ENCODE measurements at regions not wholly inside any gene's neighbourhood (a gene's known extent, or its start where the extent isn't known, plus 50 kb on each side); places are given as distances from the start of the nearest gene placed in this dataset.

DNA sequence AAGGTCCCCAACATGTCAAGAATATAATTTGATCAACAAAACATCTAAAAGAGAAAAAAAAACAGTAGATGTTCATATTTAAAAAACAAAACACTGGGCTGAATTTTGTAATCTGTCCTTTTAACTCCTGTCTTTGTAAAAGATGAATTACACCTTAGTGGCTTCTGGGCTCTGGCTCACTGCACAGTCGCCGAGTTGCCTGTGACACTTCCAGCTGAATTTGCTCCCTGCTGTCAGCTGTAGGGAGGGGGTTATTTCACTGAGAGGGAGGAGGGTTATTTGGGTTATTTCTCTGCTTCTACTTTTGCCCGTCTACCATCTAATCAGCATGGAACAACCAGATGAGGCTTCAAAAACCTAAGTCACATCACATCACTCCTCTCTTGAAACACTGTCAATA, 193.0 kb upstream of the ZC3H12A start:
- DNase-seq (ENCODE audit: low read depth), result no peak

DNA sequence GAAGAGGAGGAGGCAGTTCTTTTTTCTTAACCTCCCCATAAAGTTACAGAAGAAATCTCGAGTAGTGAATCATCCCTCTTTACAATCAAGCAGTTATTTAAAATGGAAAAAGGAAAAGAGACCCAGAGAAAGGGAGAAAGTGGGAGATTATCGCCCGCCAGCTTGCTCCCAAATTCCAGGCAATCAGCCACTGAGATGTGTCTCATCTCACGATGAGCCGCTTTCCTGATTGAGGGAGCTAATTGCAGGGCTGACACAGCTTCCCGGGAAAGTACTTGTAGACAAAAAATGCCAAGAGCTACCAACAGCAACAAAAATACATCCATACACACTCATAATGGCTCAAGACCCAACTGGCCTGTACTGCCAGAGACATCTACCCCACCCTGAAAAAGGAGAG, 191.6 kb upstream of the ZC3H12A start:
- no peak for DNase-seq (ENCODE audit: low read depth)

DNA sequence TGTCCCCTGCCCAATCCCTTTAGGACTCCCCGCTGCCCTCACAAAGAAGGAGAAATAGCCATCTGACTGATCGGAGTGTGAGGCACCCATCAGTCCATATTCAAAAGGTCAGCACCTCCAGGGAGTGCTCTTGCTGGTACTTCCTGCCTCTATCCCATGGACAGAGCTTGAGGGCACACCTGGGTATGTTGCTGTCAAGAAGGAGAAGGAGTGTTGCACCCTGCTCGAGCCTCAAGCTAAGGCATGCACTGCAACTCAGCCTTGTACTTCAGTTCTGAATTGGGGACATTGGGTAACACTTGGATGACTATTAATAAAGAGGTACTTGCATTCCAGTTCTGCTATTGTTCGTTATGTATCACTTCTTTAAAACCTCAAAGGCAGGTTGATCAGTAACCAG, 190.3 kb upstream of the ZC3H12A start:
- no peak for DNase-seq (ENCODE audit: low read depth)

DNA sequence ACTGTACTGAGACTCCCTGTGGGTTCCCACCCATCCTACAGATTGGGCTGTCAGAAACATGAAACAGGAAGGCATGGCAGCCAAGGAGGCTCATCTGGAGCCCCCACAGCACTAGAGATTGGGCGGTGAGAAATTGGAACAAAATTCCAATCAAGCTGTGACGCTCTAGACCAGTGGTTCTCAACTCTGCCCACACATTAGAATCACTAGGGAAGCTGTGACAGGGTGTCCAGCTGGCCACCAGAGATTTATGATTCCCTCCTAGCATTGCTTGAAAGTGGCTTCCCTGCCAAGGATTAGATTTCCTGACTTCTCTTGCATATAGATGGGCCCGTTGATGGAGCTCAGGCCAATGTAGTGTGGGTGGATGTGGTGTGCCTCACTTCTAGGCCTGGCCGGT, 187.5 kb upstream of the ZC3H12A start:
- DNase-seq (ENCODE audit: low read depth), result no peak

DNA sequence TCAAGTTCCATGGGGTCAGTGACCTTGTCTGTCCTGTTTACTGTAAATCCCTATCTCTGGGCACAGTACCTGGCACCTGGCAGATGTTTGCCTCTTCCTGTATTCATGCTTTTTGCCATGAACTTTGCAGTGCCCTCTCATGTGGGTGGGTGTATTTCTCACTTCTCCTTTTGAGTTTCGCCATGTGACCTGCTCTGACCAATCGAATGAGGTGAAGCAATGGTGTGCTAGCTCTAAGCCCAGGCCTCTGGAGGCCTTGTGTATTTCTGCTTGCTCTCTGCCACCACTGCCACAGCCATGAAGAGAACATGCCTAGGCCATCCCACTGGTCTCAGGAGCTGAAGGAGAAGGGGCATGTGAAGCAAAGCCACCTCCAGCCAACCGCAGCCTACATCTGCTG, 185.5 kb upstream of the ZC3H12A start:
- DNase-seq (ENCODE audit: low read depth), result no peak

DNA sequence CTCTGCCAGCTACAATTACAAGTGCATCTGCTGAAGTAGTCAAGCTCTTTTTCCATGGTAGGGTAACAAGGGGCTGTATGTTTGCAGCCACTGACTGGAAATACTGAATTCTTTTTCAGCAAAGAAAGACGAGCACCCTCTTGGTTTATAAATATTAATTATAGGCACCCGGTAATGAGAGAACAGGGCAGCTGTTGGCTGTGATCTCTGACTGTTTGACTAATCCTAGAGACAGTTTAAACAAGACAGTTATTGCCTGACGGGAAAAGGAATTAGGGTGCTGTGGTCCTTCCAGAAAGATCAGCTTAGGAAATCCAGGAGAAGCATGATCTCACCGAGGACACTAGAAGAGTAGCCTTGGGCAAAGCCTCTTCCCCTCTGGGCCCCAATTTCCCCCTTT, 183.7 kb upstream of the ZC3H12A start:
- no peak for DNase-seq (ENCODE audit: low read depth)

DNA sequence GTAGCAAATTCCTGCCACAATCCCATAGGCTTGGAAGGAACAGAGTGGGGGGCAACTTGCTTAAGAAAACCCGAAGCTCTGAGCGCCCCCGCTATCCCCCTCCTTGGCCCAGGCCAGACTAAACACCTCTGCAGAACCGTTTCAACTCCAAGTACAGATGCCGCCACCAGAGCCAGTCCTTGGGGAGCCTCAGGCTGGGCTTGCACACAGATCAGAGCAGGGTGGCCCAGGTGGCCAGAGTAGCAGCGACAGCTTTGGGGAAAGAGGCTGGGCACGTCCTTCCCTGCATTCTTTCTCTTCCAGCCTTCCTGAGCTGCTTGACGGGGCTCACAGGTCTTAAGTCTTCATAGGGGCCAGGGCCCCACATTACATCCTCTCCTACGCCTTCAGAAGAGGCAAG, 181.6 kb upstream of the ZC3H12A start:
- no peak for DNase-seq (ENCODE audit: low read depth)

DNA sequence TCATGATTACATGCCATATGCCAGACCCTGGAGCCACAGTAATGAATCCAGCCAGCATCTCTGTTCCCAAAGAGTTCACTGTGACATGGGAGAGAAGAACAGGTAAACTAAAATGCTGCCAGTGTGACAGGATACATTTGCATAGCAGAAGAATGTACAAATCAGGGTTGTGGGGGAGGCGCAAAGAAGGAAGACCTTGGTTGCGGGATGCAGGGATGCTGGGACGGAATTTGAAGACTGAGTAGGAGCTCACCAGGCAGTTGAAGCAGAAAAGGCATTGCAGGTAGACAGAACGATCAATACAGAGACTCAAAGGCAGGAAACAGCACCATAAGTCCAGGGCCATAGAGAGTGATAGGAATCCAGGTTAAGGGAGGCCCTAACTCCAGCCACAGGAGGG, 180.3 kb upstream of the ZC3H12A start:
- no peak for DNase-seq (ENCODE audit: low read depth)

DNA sequence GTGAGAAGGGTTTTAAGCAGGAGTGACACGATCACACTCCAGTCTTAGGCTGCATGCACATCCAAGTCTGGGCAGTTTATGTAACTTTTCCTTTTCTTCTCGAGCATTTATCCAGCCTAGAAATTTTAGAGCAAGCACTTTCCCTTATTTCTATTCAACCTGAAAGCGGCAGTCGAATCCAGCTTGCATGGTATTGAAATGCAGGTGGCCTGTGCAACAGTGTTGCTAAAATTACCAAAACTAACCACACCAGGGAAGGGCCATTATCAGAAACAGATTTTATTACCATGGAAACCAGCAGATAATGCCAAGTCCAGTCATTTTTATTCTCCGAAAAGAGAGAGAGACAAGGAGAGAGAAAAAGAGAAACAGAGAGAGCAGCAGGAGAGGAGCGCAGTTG, 179.9 kb upstream of the ZC3H12A start:
- no peak for DNase-seq (ENCODE audit: low read depth)

DNA sequence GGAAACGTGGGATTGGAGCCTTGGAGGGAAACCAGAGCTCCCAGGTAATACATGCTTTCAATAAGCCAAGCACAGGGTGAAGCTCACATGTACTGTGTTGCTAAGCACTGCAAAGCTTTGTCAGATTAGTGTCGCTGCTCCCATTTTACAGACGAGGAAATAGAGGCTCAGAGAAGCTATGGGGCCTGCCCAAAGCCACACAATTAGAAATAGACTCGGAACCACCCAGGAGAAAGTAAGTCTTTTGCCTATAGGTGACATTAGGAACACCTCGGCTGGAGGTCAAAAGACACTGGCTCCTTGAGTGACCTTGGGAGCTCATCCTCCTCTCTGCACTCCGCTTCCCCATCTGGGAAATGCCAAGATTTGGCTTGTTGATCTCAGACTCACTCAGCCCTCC, 175.6 kb upstream of the ZC3H12A start:
- DNase-seq (ENCODE audit: low read depth), result no peak

DNA sequence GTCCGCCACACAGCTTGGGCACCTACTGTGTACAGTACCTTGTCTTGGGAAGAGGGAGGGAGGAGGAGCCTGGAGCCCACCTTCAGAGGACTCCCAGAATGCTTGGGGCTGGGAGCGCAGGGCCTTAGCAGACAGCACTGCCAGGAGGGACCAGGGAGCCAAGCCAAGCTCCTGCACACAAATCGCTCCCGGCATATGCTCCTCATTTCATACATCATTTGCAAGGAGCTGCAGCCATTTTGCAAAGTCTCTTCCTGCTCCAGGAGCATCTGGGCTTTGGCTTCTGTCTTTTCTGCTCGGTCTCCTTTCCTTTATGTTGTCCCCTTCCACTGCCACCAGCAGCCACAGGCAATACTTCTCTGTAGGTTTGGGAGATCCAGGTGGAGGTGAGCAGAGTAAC, 175.2 kb upstream of the ZC3H12A start:
- DNase-seq (ENCODE audit: low read depth), result no peak

DNA sequence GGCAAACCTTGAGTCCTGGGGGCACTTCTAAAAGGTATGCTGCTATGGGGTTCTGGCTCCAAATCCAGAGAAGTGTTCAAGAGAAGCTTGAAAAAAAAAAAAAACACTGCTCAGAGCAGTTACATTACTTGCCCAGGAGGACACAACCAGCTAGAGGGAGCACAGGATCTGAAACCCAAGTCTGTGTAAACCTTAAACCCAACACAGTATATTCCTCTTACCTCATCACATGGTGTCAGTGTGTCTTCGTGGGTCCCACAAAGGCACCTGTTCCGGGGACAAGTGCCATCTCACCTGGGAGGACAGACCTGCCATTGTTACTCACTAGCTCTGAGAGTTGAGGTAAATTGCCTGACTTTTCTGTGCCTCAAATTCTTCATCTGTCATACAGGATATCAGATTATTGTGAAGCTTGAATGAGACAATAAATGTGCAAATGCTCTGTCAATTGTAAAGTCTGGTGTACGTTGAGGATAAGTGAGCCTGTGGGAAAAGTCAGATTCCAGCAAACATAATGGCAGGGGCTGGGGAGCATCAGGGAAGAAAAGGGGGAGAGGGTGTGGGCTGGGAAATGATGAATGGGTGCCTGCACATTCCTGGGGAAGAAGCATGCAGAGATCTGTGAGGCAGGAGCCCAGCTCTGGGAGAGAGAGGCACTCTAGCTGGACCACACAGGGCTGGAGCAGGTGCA, 170.4 kb upstream of the ZC3H12A start:
- DNase-seq (ENCODE audit: low read depth), result no peak

DNA sequence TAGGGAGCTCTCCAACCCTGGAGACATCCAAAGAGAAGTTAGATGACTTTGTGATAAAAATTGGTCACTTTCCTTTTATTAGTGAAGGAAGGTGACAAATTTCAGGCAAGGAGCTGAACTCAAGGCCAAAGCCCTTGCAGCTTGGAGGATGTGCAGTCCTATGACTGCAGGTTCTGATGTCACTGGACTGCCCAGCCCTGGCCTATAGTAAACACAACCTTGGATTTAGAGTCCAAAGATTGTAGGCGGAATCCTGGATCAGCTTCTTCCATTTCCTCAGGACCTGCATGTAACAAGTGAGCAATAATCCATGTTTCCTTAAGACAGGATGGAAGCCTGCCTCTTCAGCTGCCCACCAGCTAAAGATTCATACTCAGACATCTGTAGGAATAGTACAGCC, 169.3 kb upstream of the ZC3H12A start:
- no peak for DNase-seq (ENCODE audit: low read depth)

DNA sequence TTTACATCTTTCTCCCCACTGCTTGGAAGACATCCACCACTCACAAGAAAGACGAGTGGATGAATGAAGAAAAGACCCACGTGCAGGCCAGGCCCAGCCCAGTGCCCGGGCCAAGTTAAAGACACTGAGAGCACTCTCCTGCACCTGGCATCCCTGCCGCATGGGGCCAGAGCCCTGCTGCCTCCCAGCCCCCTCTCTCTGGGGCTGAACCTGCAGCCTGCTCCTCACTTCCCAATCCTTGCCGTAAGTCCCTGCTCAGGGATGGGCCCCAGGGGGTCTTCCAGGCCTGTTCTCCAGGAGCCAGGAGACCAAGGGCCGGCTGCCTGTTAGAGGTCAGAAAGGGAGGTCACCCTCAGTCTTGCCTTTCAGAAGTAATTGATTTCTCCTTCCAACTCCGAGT, 168.5 kb upstream of the ZC3H12A start:
- no peak for DNase-seq (ENCODE audit: low read depth)

DNA sequence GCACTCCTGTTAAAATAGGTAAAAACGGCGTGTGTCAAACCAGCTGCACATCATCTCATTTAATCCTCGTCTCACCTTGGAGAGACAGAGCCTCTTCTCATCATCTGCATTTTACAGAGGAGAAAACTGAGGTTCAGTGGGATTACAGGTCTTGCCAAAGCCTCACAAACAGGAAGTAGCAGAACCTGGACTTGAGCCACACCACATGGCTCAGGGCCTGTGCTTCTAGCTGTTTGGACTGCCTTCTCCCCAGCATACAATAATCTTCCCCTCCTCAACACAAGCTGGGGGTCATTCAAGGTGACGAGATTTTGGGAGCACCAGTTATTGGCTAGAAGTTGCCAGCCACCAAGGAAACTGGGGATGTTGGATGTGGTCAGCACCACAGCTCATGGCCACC, 167.9 kb upstream of the ZC3H12A start:
- no peak for DNase-seq (ENCODE audit: low read depth)

DNA sequence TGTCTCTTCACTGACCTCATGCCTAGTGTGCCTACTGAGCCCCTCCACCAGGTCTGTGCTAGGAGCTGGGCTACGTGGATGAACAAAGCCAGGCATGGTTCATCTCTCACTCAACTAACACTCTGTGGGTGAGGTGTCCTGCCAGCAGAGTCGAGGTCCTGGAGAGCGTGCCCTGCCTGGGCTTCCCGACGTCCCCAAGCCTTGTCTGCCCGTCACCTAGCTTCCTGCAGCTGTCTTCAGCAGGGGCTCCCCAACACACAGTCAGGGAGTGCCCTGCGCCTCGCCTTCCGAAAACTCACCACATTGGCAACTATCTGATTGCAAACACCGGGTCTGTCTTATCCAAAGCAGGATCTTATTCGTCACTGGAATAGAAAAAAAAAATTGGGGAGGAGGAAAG, 167.5 kb upstream of the ZC3H12A start:
- DNase-seq (ENCODE audit: low read depth), result no peak

DNA sequence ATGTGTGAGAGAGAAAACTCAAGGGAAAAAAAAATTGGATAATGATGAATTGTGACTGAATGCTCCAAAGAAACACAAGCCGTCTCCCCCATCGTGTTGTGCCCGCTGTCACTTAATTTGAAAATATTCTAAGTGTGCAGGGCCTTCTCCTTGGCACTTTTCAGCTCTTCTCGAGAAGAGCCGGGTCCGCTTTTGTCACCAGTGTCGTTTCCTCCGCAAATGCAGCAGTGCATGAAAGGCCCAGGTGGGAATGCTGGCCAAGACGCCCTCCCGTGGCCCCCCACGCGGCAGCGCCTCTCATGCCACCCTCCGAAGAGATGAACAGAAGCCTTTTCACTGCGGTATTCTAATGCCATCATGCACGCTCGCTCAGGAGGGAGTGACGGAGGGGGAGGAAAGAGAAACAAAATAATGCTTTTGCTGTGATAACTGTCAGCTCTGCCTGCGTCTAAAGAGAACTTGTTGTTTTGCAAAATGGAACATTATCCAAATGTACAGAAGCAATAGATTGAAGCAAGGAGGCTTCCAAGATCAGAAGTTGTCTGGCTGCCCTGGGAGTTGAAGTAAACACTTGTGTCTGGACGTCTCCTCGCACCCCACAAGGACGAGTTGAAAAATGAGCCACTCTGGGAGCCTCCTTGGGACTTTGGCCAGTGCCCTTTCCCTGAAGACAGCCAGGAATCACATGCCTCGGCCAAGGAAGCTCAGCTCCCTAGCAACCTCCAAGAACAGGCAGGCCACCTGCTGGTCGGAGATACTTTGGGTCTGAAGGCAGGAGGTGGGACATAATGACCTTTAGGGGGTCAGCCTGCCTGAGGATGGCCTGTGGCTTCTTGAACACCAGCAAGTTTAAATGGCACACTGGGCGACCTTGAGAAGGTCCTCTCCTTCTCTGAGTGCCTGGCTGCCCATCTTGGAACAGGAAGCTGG, 166.1 kb upstream of the ZC3H12A start:
- DNase-seq (ENCODE audit: low read depth), result no peak

DNA sequence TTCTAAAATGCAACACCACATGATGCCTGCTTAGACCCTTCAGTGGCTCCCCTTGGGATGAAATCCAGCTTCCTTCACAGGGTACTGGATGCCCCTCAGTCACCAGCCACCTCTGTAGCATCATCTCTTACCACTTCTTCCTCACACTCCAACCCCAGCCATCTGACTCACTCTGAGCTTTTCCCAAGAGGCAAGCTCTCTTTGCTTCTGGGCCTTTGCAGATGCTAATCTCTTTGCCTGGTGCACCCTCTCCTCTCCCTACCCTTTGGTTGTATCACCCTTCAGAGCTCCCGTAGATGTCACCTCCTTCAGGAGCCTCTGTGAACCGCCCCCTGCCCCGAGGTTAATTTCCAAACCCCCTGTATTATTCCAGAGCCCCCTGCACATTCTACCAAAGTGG, 164.8 kb upstream of the ZC3H12A start:
- DNase-seq (ENCODE audit: low read depth), result no peak

DNA sequence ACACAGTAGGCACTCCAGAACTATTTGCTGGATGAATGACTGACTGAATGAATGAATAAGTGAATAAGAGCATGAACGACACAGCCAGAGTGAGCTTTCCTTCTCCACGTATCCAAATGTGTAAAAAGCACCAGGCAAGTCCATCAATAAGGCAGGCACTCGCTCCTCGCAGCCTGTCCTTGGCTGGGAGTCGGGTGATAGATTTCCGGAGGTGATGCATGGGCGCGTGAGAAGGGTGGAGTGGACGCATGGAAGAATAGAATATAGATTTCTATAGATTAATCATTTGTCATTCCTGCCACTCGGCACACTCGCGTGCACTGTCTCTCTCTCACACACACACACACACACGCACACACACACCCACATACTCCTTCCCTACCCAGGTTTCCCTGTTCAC, 164.3 kb upstream of the ZC3H12A start:
- DNase-seq (ENCODE audit: low read depth), result no peak

DNA sequence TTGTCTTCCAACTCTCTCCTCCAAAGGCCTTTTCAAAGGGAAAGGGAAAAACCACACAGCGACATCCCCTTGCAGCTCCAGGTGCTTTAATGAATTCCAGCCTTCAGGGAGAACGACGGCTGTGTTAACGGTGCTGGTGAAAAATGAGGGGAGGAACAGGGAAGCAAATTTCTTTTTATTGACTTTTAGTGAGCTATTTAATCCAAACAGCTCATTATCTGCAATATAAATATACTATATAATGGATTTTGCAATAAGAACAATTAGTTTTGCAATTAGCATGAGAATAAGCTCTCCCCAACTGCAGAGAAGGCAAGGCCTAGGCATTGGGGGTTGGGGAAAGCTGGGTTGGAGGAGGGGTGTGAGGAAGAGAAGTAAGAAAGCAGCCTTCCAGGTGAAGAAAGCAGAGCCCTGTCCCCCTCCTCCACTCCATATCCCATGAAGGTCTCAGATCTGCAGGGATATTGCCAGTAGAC, 159.0 kb upstream of the ZC3H12A start:
- DNase-seq (ENCODE audit: low read depth), result no peak

DNA sequence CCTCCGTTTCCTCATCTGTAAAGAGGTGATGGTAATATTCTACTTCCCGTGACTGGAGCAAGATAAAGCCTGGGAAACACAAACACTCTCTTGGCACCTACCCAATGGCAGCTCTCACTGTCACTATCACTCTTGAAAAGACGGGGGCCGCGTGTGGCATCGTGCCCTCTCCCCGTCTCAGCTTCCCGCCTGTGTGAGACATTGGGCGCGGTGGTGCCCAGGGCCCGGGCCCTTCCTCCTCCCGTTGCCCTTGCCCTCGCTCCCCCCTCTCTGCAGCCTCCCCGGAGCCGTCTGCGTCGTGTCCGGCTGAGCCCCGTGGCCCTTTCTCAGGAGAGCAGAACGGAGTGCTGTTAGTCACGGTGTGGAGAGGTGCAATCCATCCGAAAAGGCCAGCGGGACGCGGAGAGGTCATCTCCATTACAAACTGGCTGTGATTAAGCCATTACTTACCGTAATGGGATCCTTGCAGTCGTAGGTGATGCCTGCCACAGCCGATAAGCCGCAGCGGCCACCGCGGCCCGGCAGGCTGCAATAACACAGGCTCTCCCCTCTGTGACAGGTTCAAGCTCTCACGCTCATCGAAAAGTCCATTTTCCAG, 156.4 kb upstream of the ZC3H12A start:
- DNase-seq (ENCODE audit: low read depth), result no peak

DNA sequence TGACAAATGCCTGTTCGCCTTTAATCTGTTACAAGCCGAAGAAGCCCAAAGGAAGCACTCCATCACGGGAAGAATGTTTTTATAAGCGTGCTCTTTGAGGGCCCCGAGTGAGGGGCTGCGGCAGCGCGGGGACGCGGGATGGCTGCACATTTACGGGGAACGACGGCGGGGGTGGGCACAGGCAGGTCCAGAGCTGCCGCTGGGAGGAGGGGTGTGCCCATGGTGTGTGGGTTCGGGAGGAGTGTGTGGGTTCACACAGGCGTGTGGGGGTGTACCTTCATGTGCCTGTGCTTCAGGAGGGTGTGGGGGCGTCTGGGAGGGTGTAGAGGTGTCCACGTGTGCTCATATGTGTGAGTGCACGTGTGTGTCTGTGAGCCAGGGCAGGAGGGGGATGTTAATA, 155.9 kb upstream of the ZC3H12A start:
- DNase-seq (ENCODE audit: low read depth), result no peak

DNA sequence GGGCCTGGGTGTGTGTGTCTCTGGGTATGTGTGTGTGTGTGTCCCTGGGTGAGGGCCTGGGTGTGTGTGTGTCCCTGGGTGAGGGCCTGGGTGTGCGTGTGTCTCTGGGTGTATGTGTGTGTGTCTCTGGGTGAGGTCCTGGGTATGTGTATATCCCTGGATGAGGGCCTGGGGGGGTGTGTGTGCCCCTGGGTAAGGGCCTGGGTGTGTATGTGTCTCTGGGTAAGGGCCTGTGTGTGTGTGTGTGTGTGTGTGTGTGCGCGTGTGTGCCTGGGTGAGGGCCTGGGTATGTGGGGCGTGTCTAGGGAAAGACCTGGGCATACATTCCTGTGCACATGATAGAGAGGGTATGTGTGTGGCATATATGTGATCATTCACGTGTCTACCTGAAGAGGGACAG, 155.1 kb upstream of the ZC3H12A start:
- no peak for DNase-seq (ENCODE audit: low read depth)

Measured in ELR (cell line).